ENCODE measurements at regions not wholly inside any gene's neighbourhood (a gene's known extent, or its start where the extent isn't known, plus 50 kb on each side); places are given as distances from the start of the nearest gene placed in this dataset.
"Not testable (repeated sequence)": the region's sequence is repeated elsewhere in the genome, so short reads cannot be mapped to it uniquely, and the experiment has no call there.

GRCh38 chr3:63089007-63089750 is 188.9 kb upstream of the SYNPR start:
- H3K27ac ChIP-seq = no peak overlapping the region
- H3K4me3 ChIP-seq = no peak overlapping the region

- no peak overlapping the region for H3K4me3 ChIP-seq
Observed at GRCh38 chr3:63089751-63090132, 188.4 kb upstream of the SYNPR start.

GRCh38 chr3:63090656-63091055 is 187.5 kb upstream of the SYNPR start:
- Histone ChIP-seq H3K4me3 (no peak overlapping the region), H3K27ac (no peak overlapping the region)

More at GRCh38 chr3:63089751-63090132, 188.4 kb upstream of the SYNPR start:
- no peak overlapping the region for H3K27ac ChIP-seq

- Histone ChIP-seq H3K27ac (no peak overlapping the region), H3K4me3 (no peak overlapping the region)
Observed at GRCh38 chr3:63092515-63092914, 185.6 kb upstream of the SYNPR start.

GRCh38 chr3:63094642-63095408 is 183.3 kb upstream of the SYNPR start:
- Histone ChIP-seq H3K4me3 (no peak overlapping the region), H3K27ac (no peak overlapping the region)

- Histone ChIP-seq H3K4me3 (no peak overlapping the region), H3K27ac (no peak overlapping the region)
Observed at GRCh38 chr3:63096248-63097058, 181.7 kb upstream of the SYNPR start.

- Histone ChIP-seq H3K27ac (no peak overlapping the region), H3K4me3 (no peak overlapping the region)
Observed at GRCh38 chr3:63097396-63097795, 180.7 kb upstream of the SYNPR start.

GRCh38 chr3:63116922-63117321 is 161.2 kb upstream of the SYNPR start:
- no peak overlapping the region for H3K27ac ChIP-seq
- no peak overlapping the region for H3K4me3 ChIP-seq

GRCh38 chr3:63124090-63124489 is 154.0 kb upstream of the SYNPR start:
- no peak overlapping the region for H3K27ac ChIP-seq
- no peak overlapping the region for H3K4me3 ChIP-seq

GRCh38 chr3:63126530-63126929 is 151.6 kb upstream of the SYNPR start:
- Histone ChIP-seq H3K27ac (no peak overlapping the region), H3K4me3 (no peak overlapping the region)

- no peak overlapping the region for H3K4me3 ChIP-seq
- no peak overlapping the region for H3K27ac ChIP-seq
Observed at GRCh38 chr3:63128380-63128779, 149.7 kb upstream of the SYNPR start.

GRCh38 chr3:63130625-63131024 is 147.5 kb upstream of the SYNPR start:
- Histone ChIP-seq H3K27ac (no peak overlapping the region), H3K4me3 (no peak overlapping the region)

- H3K27ac ChIP-seq = no peak overlapping the region
- no peak overlapping the region for H3K4me3 ChIP-seq
Observed at GRCh38 chr3:63132461-63133250, 145.5 kb upstream of the SYNPR start.

- no peak overlapping the region for H3K4me3 ChIP-seq
- no peak overlapping the region for H3K27ac ChIP-seq
Observed at GRCh38 chr3:63135367-63135766, 142.7 kb upstream of the SYNPR start.

- H3K27ac ChIP-seq, H3K4me3 ChIP-seq: not testable (repeated sequence)
Observed at GRCh38 chr3:63136249-63136648, 141.9 kb upstream of the SYNPR start.

GRCh38 chr3:63142681-63143080 is 135.4 kb upstream of the SYNPR start:
- Histone ChIP-seq H3K4me3 (no peak overlapping the region), H3K27ac (no peak overlapping the region)

GRCh38 chr3:63146154-63146553 is 132.0 kb upstream of the SYNPR start:
- Histone ChIP-seq H3K27ac (no peak overlapping the region), H3K4me3 (no peak overlapping the region)

GRCh38 chr3:63150880-63151279 is 127.2 kb upstream of the SYNPR start:
- Histone ChIP-seq H3K27ac (no peak overlapping the region), H3K4me3 (no peak overlapping the region)

- no peak overlapping the region for H3K4me3 ChIP-seq
- no peak overlapping the region for H3K27ac ChIP-seq
Observed at GRCh38 chr3:63151897-63152296, 126.2 kb upstream of the SYNPR start.

- no peak overlapping the region for H3K4me3 ChIP-seq
- H3K27ac ChIP-seq = no peak overlapping the region
Observed at GRCh38 chr3:63159764-63160163, 118.3 kb upstream of the SYNPR start.

Data from skin epidermis (tissue), 12 donors.